Fibroblast of mammary gland (primary cell): ENCODE measurements at regions not wholly inside any gene's neighbourhood (a gene's known extent, or its start where the extent isn't known, plus 50 kb on each side); places are given as distances from the start of the nearest gene placed in this dataset.
"Not testable (repeated sequence)": the region's sequence is repeated elsewhere in the genome, so short reads cannot be mapped to it uniquely, and the experiment has no call there.

Experiments used
- DNase-seq: peaks from one replicate; pipeline ENCODE4 v3.0.0-alpha.2; 2010; ENCODE audit warnings: low read depth
- H3K4me3 ChIP-seq: 2 replicates; pipeline ENCODE4 v1.5.1; 2011; ENCODE audit warnings: low read depth, mild to moderate bottlenecking, low read length, moderate library complexity; ENCODE audit not compliant: control insufficient read depth
- CTCF ChIP-seq: conservative IDR thresholded peaks from 2 replicates; pipeline ENCODE4 v1.5.1; 2011; ENCODE audit warnings: low read depth, low read length, inconsistent platforms; ENCODE audit not compliant: control insufficient read depth, insufficient read depth

GRCh38 chr2:49343638-49344037, 189.3 kb upstream of the FSHR start:
- no peak overlapping the region for H3K4me3 ChIP-seq
- DNase-seq: no peak
- no peak for TF ChIP-seq CTCF

DNA sequence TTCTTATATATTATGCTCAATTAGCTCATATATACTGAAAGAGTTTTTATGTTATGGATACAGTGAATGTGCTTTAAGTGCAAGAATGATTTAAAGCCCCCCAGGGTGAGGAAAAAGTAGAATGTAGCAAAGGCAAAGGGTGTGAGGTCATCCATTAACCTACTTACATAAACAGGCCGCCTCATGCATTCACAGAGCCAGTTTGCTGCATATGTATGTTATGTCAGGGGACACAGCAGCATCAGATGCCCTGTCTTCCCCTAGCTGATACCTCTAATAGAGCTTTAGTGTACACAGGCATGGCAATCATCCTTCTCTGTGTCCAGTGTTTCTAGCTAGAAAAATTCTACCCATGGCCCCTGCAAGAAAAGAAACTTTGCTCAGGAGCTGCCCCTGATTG, 187.8 kb upstream of the FSHR start:
- H3K4me3 ChIP-seq: no peak overlapping the region
- TF ChIP-seq CTCF: no peak
- DNase-seq: no peak

DNA sequence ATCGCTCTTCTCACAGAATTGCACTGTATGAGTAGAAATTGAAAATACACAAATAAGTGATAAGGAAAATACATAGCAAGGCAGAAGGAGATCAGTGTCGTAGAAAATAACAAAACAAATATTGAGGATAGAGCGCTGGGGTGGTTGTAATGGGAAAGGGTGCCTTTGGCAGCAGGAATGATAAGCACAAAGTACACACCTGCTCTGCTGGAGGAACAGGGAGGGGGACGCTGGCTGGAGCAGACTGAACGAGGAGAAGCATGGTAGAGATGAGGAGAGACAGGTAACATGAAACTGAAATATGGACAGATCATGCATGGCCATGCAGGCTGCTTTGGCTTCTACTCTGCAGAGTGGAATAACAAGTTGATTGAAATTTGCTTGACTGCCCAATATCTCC, 181.2 kb upstream of the FSHR start:
- H3K4me3 ChIP-seq: no peak overlapping the region
- no peak for TF ChIP-seq CTCF
- no peak for DNase-seq

GRCh38 chr2:49332415-49332814, 178.1 kb upstream of the FSHR start:
- no peak overlapping the region for H3K4me3 ChIP-seq
- no peak for TF ChIP-seq CTCF
- DNase-seq: peak; percentile 4

DNA sequence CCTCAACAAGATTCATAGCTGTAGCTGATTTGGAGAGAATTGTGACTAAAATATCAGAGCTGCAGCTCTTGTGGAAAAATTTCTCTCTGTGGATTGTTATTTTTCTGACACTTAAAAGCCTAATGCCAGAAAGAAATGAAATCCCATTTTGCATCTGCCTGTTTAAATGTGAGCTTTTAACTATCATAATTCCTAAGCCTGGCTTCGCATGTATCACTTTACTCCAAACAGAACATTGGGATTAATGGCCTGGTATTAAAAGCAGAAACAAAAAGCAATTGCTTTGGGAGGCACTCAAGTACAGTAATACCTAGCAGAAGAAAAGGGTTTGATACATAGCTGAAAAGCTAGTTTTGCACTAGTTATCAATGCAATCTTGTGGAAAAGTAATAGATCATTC, 164.2 kb upstream of the FSHR start:
- DNase-seq: no peak
- no peak for TF ChIP-seq CTCF
- H3K4me3 ChIP-seq: no peak overlapping the region

- no peak overlapping the region for H3K4me3 ChIP-seq
These were observed 155.1 kb upstream of the FSHR start for GRCh38 chr2:49309461-49309860.

DNA sequence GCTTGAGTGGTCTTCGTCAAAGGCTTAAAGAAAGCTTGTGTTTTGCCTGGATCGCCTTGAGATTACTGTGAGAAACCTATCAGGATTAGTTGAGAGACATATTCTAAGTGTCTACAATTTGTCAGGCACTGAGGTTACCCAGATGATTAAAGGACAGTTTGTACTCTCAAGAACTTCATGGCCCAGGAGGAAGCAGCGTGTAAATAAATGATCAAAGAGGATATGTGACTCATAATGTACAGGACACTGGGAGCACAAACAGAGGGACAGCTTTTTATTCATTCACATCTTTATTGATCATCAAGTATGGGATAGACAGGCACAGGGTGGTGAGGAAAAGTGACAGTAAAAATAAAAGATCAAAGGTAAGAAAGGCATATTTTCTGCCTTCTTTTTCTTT, 152.6 kb upstream of the FSHR start:
- no peak overlapping the region for H3K4me3 ChIP-seq
- peak; percentile 25 for DNase-seq
- no peak for TF ChIP-seq CTCF

More at GRCh38 chr2:49309461-49309860, 155.1 kb upstream of the FSHR start:
- no peak for TF ChIP-seq CTCF
- DNase-seq: no peak

- DNase-seq, H3K4me3 ChIP-seq: not testable (repeated sequence)
These were observed 144.4 kb upstream of the FSHR start for GRCh38 chr2:49298693-49299092.
